GM18909 (cell line): ENCODE measurements at regions not wholly inside any gene's neighbourhood (a gene's known extent, or its start where the extent isn't known, plus 50 kb on each side); places are given as distances from the start of the nearest gene placed in this dataset.

ENCODE experiments used
- ATAC-seq: cut with Tn5 transposase; IDR thresholded peaks from one replicate; pipeline ENCODE4 v1.9.1; 2021; ENCODE audit warnings: mild to moderate bottlenecking; ENCODE audit not compliant: unreplicated experiment, poor library complexity

- ATAC-seq: no peak
Measured at GRCh38 chr2:221289846-221290245, 282.3 kb downstream of the EPHA4 start.

GRCh38 chr2:221293949-221294742 lies 278.0 kb downstream of the EPHA4 start:
- no peak for ATAC-seq

- no peak for ATAC-seq
Measured at GRCh38 chr2:221304916-221305315, 267.2 kb downstream of the EPHA4 start.

GRCh38 chr2:221308507-221309066 lies 263.5 kb downstream of the EPHA4 start:
- ATAC-seq: no peak

GRCh38 chr2:221309892-221310583 lies 262.1 kb downstream of the EPHA4 start:
- no peak for ATAC-seq

GRCh38 chr2:221310730-221311129 lies 261.4 kb downstream of the EPHA4 start:
- ATAC-seq: no peak

GRCh38 chr2:221312634-221313033 lies 259.5 kb downstream of the EPHA4 start:
- no peak for ATAC-seq

GRCh38 chr2:221314786-221315185 lies 257.3 kb downstream of the EPHA4 start:
- ATAC-seq: no peak

- no peak for ATAC-seq
Measured at GRCh38 chr2:221318376-221319130, 253.6 kb downstream of the EPHA4 start.

GRCh38 chr2:221322741-221323140 lies 249.4 kb downstream of the EPHA4 start:
- no peak for ATAC-seq

GRCh38 chr2:221323513-221323912 lies 248.6 kb downstream of the EPHA4 start:
- ATAC-seq: no peak

- ATAC-seq: no peak
Measured at GRCh38 chr2:221330436-221330835, 241.7 kb downstream of the EPHA4 start.

GRCh38 chr2:221334481-221335218 lies 237.5 kb downstream of the EPHA4 start:
- ATAC-seq: no peak

- no peak for ATAC-seq
Measured at GRCh38 chr2:221335219-221335752, 236.8 kb downstream of the EPHA4 start.

GRCh38 chr2:221336967-221337366 lies 235.1 kb downstream of the EPHA4 start:
- ATAC-seq: no peak

- no peak for ATAC-seq
Measured at GRCh38 chr2:221337957-221338685, 234.0 kb downstream of the EPHA4 start.

- no peak for ATAC-seq
Measured at GRCh38 chr2:221342388-221342787, 229.7 kb downstream of the EPHA4 start.

- no peak for ATAC-seq
Measured at GRCh38 chr2:221343524-221343923, 228.6 kb downstream of the EPHA4 start.

- no peak for ATAC-seq
Measured at GRCh38 chr2:221345516-221345915, 226.6 kb downstream of the EPHA4 start.
